Sigmoid colon (tissue), 6 donors: ENCODE measurements at regions not wholly inside any gene's neighbourhood (a gene's known extent, or its start where the extent isn't known, plus 50 kb on each side); places are given as distances from the start of the nearest gene placed in this dataset.
"Not testable (repeated sequence)": the region's sequence is repeated elsewhere in the genome, so short reads cannot be mapped to it uniquely, and the experiment has no call there.

ENCODE experiments used
- DNase-seq: peaks from one replicate; pipeline ENCODE4 v3.0.0-alpha.2; 2019
- H3K27ac ChIP-seq, 4 donors: fragments of 200-600 bp; sonication (generic); one replicate each; pipeline ENCODE4 v1.5.1; 2016 to 2019; ENCODE audit warnings: mild to moderate bottlenecking in 1 of 4
- H3K27me3 ChIP-seq, 3 donors: fragments of 200-600 bp; sonication (generic); one replicate each; pipeline ENCODE4 v1.5.1; 2019; ENCODE audit warnings: mild to moderate bottlenecking in 1 of 3
- H3K36me3 ChIP-seq, 4 donors: fragments of 200-600 bp; sonication (generic); one replicate each; pipeline ENCODE4 v1.5.1; 2016 to 2019
- H3K4me1 ChIP-seq, 4 donors: fragments of 200-600 bp; sonication (generic); one replicate each; pipeline ENCODE4 v1.5.1; 2017 to 2019
- H3K4me3 ChIP-seq, 4 donors: fragments of 200-600 bp; sonication (generic); one replicate each; pipeline ENCODE4 v1.5.1; 2017 to 2019; ENCODE audit warnings: mild to moderate bottlenecking in 2 of 4, moderate library complexity in 1 of 4
- H3K9me3 ChIP-seq, 4 donors: fragments of 200-600 bp in 3 of 4; sonication (generic) in 3 of 4; one replicate each; pipeline versions ENCODE4 v1.5.1 to v1.6.1; 2013 to 2019
- WGBS, 2 donors: extraction: QIAGEN DNeasy Blood & Tissue Kit; methylation state at CpG; one replicate each; pipeline ENCODE4 v1.1.7; 2013; 5-methylcytosine and 5-hydroxymethylcytosine counted together
- intact Hi-C: fragments of 100-400 bp; cut with DNase I; formaldehyde crosslinking; loops from one replicate; pipeline ENCODE4 v1.15.1; 2023
- donor health status: healthy with polysubstance abuse.
- donor health status: healthy.

GRCh38 chr9:61953108-61953507, 763.3 kb downstream of the SPATA31A7 start:
- H3K36me3 ChIP-seq, H3K9me3 ChIP-seq, DNase-seq, H3K27ac ChIP-seq, H3K27me3 ChIP-seq, H3K4me1 ChIP-seq, intact Hi-C loops, H3K4me3 ChIP-seq: not testable (repeated sequence)
- WGBS, 2 donors = 60% methylated on average over 4 of the region's 6 CpGs; no CpG with 5 or more reads in 1 of the 2 donors

GRCh38 chr9:61971635-61972034, 781.8 kb downstream of the SPATA31A7 start:
- H3K4me3 ChIP-seq, H3K27me3 ChIP-seq, H3K36me3 ChIP-seq, DNase-seq, H3K4me1 ChIP-seq, H3K9me3 ChIP-seq, intact Hi-C loops, H3K27ac ChIP-seq: not testable (repeated sequence)
- WGBS, 2 donors = 51 to 66% methylated on average over 7 of the region's 9 CpGs

GRCh38 chr9:61974501-61974900, 784.7 kb downstream of the SPATA31A7 start:
- 80 to 97% methylated on average over 5 of the region's 9 CpGs for WGBS, 2 donors
- intact Hi-C loops = not testable (repeated sequence)
- DNase-seq = peak; percentile 50

GRCh38 chr9:61976318-61976717, 786.5 kb downstream of the SPATA31A7 start:
- H3K9me3 ChIP-seq, intact Hi-C loops, H3K27me3 ChIP-seq, H3K4me3 ChIP-seq, H3K27ac ChIP-seq, H3K36me3 ChIP-seq, DNase-seq, H3K4me1 ChIP-seq: not testable (repeated sequence)
- WGBS, 2 donors = 81 to 83% methylated on average over 7 of the region's 15 CpGs

More at GRCh38 chr9:61974501-61974900, 784.7 kb downstream of the SPATA31A7 start:
- not testable (repeated sequence) for H3K4me1 ChIP-seq, H3K27ac ChIP-seq, H3K36me3 ChIP-seq, H3K9me3 ChIP-seq, H3K27me3 ChIP-seq, H3K4me3 ChIP-seq

- intact Hi-C loops, H3K27me3 ChIP-seq, H3K4me3 ChIP-seq, H3K4me1 ChIP-seq, H3K36me3 ChIP-seq, H3K9me3 ChIP-seq, H3K27ac ChIP-seq: not testable (repeated sequence)
- DNase-seq = peak; percentile 20
- 89 to 90% methylated on average over 15 of the region's 16 CpGs for WGBS, 2 donors
Observed at GRCh38 chr9:61982727-61983126, 792.9 kb downstream of the SPATA31A7 start.

- H3K36me3 ChIP-seq, H3K27me3 ChIP-seq, H3K4me3 ChIP-seq, H3K27ac ChIP-seq, intact Hi-C loops, H3K9me3 ChIP-seq, H3K4me1 ChIP-seq, DNase-seq: not testable (repeated sequence)
- WGBS, 2 donors = 18 to 52% methylated on average over 1 to 2 of the region's 8 CpGs
Observed at GRCh38 chr9:61983441-61983840, 793.6 kb downstream of the SPATA31A7 start.

- H3K9me3 ChIP-seq, H3K4me1 ChIP-seq, intact Hi-C loops, H3K4me3 ChIP-seq, H3K36me3 ChIP-seq, H3K27ac ChIP-seq, H3K27me3 ChIP-seq: not testable (repeated sequence)
- DNase-seq = peak; percentile 58
- WGBS, 2 donors = 84 to 85% methylated on average over 9 of the region's 9 CpGs
Observed at GRCh38 chr9:61983954-61984353, 794.1 kb downstream of the SPATA31A7 start.

GRCh38 chr9:61984513-61984912, 794.7 kb downstream of the SPATA31A7 start:
- H3K27me3 ChIP-seq, DNase-seq, H3K27ac ChIP-seq, H3K9me3 ChIP-seq, intact Hi-C loops, H3K4me3 ChIP-seq, H3K36me3 ChIP-seq, H3K4me1 ChIP-seq: not testable (repeated sequence)
- WGBS, 2 donors = 82 to 83% methylated on average over 5 of the region's 5 CpGs

GRCh38 chr9:61992110-61992509, 802.3 kb downstream of the SPATA31A7 start:
- WGBS, 2 donors = 91 to 97% methylated on average over 5 of the region's 6 CpGs
- not testable (repeated sequence) for DNase-seq

GRCh38 chr9:62032441-62032840, 842.6 kb downstream of the SPATA31A7 start:
- intact Hi-C loops, H3K4me1 ChIP-seq, H3K4me3 ChIP-seq, H3K9me3 ChIP-seq, H3K36me3 ChIP-seq, H3K27me3 ChIP-seq, DNase-seq, H3K27ac ChIP-seq: not testable (repeated sequence)
- no CpG with 5 or more reads among the region's 3 CpGs for WGBS, 2 donors

More at GRCh38 chr9:61992110-61992509, 802.3 kb downstream of the SPATA31A7 start:
- H3K27me3 ChIP-seq, H3K4me3 ChIP-seq, H3K36me3 ChIP-seq, H3K27ac ChIP-seq, intact Hi-C loops, H3K4me1 ChIP-seq, H3K9me3 ChIP-seq: not testable (repeated sequence)

- intact Hi-C loops = not testable (repeated sequence)
Observed at GRCh38 chr9:62038260-62038659, 848.4 kb downstream of the SPATA31A7 start.

GRCh38 chr9:62058155-62058554, 868.3 kb downstream of the SPATA31A7 start:
- intact Hi-C loops, H3K4me1 ChIP-seq, H3K27ac ChIP-seq, H3K4me3 ChIP-seq, DNase-seq, H3K27me3 ChIP-seq, H3K36me3 ChIP-seq, H3K9me3 ChIP-seq: not testable (repeated sequence)
- no CpG with 5 or more reads among the region's 3 CpGs for WGBS, 2 donors

More at GRCh38 chr9:62038260-62038659, 848.4 kb downstream of the SPATA31A7 start:
- H3K4me3 ChIP-seq, DNase-seq, H3K4me1 ChIP-seq, H3K27me3 ChIP-seq, H3K9me3 ChIP-seq, H3K27ac ChIP-seq, H3K36me3 ChIP-seq: not testable (repeated sequence)
- no CpG with 5 or more reads among the region's 7 CpGs for WGBS, 2 donors

GRCh38 chr9:62071043-62071442, 881.2 kb downstream of the SPATA31A7 start:
- DNase-seq, H3K4me3 ChIP-seq, H3K4me1 ChIP-seq, H3K27ac ChIP-seq, H3K27me3 ChIP-seq, intact Hi-C loops, H3K9me3 ChIP-seq, H3K36me3 ChIP-seq: not testable (repeated sequence)
- no CpG with 5 or more reads among the region's 5 CpGs for WGBS, 2 donors

- H3K27ac ChIP-seq, H3K9me3 ChIP-seq, DNase-seq, H3K4me1 ChIP-seq, H3K36me3 ChIP-seq, H3K4me3 ChIP-seq, H3K27me3 ChIP-seq, intact Hi-C loops: not testable (repeated sequence)
- no CpG with 5 or more reads among the region's 10 CpGs for WGBS, 2 donors
Observed at GRCh38 chr9:62073401-62073800, 883.6 kb downstream of the SPATA31A7 start.
